UCSD-AML1 (cell line): ENCODE measurements at regions not wholly inside any gene's neighbourhood (a gene's known extent, or its start where the extent isn't known, plus 50 kb on each side); places are given as distances from the start of the nearest gene placed in this dataset.
"Not testable (repeated sequence)": the region's sequence is repeated elsewhere in the genome, so short reads cannot be mapped to it uniquely, and the experiment has no call there.

ENCODE experiments used
- DNase-seq: peaks from one replicate; lab custom pipeline; 2025; ENCODE audit not compliant: unreplicated experiment; lab: John Stamatoyannopoulos, UW

DNA sequence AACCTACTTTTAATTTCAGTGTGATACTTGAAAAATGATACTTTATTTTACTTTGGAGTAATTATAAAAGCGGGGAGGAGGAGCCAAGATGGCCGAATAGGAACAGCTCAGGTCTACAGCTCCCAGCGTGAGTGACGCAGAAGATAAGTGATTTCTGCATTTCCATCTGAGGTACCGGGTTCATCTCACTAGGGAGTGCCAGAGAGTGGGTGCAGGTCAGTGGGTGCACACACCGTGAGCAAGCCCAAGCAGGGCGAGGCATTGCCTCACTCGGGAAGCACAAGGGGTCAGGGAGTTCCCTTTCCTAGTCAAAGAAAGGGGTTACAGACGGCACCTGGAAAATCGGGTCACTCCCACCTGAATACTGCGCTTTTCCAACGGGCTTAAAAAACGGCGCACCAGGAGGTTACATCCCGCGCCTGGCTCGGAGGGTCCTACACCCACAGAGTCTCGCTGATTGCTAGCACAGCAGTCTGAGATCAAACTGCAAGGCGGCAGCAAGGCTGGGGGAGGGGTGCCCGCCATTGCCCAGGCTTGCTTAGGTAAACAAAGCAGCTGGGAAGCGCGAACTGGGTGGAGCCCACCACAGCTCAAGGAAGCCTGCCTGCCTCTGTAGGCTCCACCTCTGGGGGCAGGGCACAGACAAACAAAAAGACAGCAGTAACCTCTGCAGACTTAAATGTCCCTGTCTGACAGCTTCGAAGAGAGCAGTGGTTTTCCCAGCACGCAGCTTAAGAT lies 640.3 kb downstream of the EPHA3 start:
- not testable (repeated sequence) for DNase-seq

DNA sequence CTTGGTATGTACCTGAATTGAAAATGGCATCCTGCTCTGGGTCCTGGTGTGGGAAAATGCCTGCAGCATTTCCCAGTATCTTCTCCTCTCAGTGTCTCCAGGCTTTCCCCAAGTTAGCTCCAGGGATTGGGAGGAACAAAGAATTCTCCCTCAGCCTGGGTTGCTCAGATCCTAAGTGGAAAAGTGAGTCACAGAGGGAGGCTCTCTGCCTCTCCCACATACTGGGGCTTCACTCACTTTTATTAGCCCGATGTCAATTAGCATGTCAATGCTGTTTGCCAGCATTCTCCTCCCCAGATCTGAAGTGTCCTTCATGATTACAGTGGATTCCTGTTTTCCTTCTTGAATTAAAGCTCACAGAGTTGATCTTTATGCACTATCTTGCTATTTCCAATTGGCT lies 655.0 kb downstream of the EPHA3 start:
- DNase-seq, result no peak

DNA sequence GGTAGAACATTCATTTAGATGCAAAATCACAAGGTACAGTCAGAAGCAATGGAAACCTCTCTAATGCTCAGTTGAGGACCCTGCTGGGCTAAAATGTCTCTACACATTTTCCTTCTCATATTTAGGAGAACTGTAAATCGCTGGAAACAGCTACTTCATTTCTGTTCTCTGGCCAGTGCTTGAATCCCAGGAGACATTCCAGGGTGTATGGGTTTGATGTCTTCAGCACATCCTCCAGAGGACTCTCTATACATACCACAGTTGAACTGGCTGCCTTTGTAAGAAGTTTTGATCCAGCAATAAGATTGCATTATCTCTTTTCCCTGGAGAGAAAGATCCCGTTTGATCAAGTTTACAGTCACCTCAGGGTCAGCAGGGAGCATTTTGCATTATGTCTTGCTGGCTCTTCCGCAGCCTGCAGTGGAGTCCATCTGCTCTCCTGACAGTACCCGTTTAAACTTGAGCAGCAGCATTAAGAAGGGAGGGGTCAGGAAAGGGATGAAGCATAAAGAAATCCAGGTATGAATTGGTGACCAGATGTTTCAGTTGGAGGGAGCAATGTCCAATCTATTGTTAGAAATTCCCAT lies 676.0 kb downstream of the EPHA3 start:
- no peak for DNase-seq

GRCh38 chr3:89787485-89787884 lies 680.1 kb downstream of the EPHA3 start:
- no peak for DNase-seq

DNA sequence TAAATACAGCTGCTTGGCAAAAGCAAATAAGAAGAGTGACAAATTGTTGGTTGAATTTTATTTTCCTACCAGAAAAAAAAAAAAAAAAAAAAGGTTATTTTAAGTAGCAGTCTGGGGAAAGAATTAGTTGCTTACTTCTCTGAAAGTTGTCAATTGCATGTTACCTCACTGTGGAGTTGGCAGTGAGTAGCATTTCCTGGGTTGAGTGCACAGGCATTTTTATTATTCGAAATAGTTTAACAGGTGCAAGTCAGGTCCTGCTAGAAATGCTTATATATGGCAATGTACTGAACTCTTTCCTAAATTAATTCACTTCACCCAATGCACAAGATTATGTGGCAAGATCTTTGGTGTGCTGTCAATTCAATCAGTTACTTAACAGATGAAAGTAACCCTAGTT lies 680.6 kb downstream of the EPHA3 start:
- DNase-seq, result no peak

- DNase-seq, result no peak
These were observed 688.1 kb downstream of the EPHA3 start for GRCh38 chr3:89795506-89795905.

- no peak for DNase-seq
These were observed 695.5 kb downstream of the EPHA3 start for GRCh38 chr3:89802881-89803280.

GRCh38 chr3:89803711-89804110 lies 696.3 kb downstream of the EPHA3 start:
- no peak for DNase-seq

DNA sequence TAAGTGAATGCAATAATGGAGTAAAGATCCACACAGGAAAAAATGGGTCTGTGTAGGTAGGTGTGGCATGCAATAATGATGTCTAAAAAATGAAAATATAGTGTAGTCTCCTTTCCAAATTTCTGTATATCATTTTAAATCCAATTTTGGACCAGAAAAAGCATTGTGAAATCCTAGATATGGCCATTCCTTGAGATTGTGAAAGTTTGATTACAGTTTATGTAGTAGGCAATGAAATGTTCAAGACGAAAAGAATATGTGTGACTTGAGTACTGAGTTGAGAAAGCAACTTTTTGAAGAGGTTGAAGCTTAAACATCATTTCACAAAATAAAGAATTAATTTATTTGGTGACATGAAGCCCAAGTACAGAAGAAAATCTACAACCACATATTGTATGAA lies 698.7 kb downstream of the EPHA3 start:
- DNase-seq, result no peak

DNA sequence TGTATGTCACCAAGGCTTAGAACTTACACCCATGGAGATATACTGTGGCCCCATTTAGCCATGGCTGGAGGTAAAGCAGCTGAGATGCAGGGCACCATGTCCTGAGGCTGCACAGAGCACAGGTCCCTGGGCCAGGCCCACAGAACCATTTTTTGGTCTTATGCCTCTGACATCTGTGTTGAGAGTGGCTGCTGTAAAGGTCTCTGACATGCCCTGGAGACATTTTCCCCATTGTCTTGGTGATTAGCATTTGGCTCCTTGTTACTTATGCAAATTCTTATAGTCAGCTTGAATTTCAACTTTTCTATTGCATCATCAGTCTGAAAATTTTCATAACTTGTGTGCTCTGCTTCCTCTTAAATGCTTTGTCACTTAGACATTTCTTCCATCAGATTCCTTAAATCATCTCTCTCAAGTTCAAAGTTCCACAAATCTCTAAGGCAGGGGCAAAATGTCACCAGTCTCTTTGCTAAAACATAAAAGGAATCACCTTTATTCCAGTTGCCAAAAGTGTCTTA lies 701.3 kb downstream of the EPHA3 start:
- no peak for DNase-seq

- no peak for DNase-seq
These were observed 706.1 kb downstream of the EPHA3 start for GRCh38 chr3:89813500-89813899.

GRCh38 chr3:89841041-89841440 lies 733.6 kb downstream of the EPHA3 start:
- DNase-seq, result no peak

DNA sequence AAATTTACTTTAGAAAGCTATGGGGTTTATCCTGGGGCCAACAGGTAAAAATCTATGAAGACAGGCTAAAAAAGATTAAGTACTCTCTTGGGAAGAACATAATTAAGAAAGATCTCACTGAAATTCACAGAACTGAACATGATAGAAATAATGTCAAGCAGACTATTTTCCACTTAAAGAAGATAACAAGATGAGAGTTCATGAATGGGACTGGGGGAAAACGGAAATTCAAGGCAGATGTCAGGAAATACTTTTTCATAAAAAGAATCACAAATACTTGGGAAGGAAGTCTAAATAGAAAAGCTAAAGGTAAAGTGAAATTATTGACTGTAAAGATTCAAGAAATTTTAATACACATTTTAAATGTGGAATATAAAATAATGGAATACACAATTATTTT lies 737.6 kb downstream of the EPHA3 start:
- no peak for DNase-seq

DNA sequence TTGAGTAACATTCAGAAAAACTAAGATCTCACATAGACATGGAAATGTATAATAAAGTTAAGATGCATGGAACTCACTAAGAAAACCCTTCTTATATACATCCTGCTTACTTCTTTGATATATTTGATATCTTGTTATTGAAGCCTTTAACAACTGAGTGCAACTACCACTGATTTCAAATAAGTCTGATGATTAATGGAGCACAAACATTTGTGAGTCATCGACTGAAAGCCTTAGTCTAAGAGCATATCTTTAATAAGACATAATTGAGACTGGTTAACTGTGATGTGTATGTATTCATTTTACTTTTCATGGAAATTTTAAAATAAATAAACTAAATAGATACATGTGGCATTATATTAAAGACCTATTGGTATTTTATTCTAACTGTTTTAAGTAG lies 740.5 kb downstream of the EPHA3 start:
- DNase-seq, result no peak

GRCh38 chr3:89851974-89852621 lies 744.7 kb downstream of the EPHA3 start:
- DNase-seq, result peak; percentile 19

GRCh38 chr3:89859757-89860156 lies 752.3 kb downstream of the EPHA3 start:
- DNase-seq, result no peak

GRCh38 chr3:89867286-89867685 lies 759.9 kb downstream of the EPHA3 start:
- DNase-seq, result no peak

DNA sequence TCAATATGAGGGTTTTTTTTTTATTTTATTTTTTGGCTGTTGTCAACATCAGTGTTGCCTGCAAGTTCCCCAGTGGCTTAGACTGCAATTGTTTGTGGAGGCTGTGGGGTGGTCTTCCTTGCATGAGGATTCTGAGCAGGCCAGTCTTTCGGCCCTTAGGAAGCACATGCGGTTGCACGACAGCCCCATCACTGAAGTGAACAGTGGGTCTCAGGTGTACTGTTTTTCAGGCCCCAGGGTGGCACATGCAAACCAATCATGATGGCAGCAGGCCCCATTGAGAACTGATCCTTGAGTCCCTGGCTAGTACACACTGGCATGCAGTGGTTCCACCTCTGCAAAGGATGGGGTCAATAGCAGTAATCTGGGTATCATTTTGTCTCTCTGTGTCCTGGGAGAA lies 768.7 kb downstream of the EPHA3 start:
- DNase-seq, result no peak

DNA sequence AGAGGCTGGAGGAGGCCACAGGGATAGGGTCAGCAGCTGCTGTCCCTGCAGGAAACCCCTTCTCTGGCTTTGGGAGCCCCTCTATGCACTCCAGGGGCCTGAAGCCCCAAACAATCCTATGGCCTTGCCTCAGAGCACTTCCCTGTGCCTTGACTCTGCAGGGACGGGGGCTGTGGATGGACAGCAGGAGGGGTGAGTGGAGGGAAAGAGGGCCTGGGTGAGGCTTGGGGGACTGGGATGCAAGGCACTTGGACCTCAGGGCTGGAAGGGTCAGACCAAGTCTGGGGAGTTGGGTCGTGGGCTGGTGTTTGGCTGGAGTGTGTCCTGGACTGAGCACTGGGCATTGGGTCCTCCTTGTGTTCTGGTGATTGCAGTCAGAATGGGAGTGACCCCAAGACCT lies 769.8 kb downstream of the EPHA3 start:
- no peak for DNase-seq

DNA sequence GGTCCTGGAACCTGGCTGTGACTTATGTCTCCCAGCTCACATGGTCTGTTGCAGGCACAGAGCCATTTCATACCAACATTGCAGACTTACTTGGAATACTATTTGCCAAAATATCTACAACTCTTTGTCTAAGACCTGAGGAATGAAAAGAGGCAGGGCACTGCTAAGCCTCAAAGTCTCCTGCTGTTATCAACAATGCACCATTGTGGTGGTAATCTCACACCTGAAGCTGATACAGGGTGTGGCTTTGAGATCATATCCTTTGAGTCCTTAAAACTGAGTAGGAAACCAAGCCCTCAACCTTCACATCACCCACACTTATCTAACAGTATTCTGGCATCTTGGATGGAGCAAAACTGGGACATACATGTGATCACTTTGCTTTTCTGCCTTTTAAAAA lies 782.0 kb downstream of the EPHA3 start:
- no peak for DNase-seq

GRCh38 chr3:89908711-89909213 lies 801.3 kb downstream of the EPHA3 start:
- DNase-seq, result no peak

DNA sequence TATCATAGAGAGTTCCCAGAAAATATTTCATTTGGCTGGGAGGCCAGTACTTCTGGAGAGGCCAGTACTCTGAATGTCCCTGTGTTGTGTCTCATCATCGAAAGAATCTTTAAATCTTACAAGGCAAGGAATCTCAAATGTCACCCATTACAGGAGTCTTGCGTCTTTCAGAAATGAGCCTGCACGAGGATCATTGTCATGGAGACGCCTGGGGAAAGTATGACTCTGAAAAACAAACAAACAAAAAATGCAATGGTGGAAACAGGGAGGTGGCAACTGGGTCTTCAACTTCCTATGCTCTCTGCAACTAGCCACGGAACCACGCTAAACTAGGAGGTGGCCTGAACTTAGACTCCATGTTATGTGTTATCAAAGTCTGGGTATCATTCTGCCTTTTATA lies 804.6 kb downstream of the EPHA3 start:
- no peak for DNase-seq
